IMR-90 (cell line): ENCODE measurements at regions not wholly inside any gene's neighbourhood (a gene's known extent, or its start where the extent isn't known, plus 50 kb on each side); places are given as distances from the start of the nearest gene placed in this dataset.

Experiments used
- ATAC-seq: fragments of 200-7000 bp; cut with Tn5 transposase; 2 replicates; pipeline ENCODE4 v1.9.1; 2020; ENCODE audit warnings: low read depth, mild to moderate bottlenecking, moderate library complexity
- BruUV-seq: library from RNA; stranded (reverse); fragments of 400-500 nt; replicated peaks from 2 replicates; lab custom pipeline; 2021; lab: Mats Ljungman, UMichigan
- CTCF ChIA-PET: fragments of 300-600 bp; formaldehyde crosslinking; extraction: SDS; loops from one replicate; lab custom pipeline; 2021; ENCODE audit warnings: antibody characterized with exemption; lab: Yijun Ruan, JAX
- POLR2A ChIA-PET: fragments of 300-600 bp; sonication (Branson Sonifier 250); formaldehyde crosslinking; loops from one replicate; lab custom pipeline; 2022; ENCODE audit warnings: antibody characterized with exemption; ENCODE audit not compliant: unreplicated experiment; lab: Charles Lee
- DNase-seq: peaks from one replicate; pipeline ENCODE4 v3.0.0; 2013
- H2AFZ ChIP-seq: replicated peaks from 2 replicates; pipeline ENCODE3; 2013; ENCODE audit warnings: low read length, mild to moderate bottlenecking; ENCODE audit not compliant: poor library complexity
- H2AK5ac ChIP-seq: 2 replicates; pipeline ENCODE4 v1.6.1; 2013; ENCODE audit warnings: low read depth, low read length, inconsistent platforms
- H2AK9ac ChIP-seq: replicated peaks from 2 replicates; pipeline ENCODE3; 2013; ENCODE audit warnings: mild to moderate bottlenecking, low read depth, low read length, moderate library complexity; ENCODE audit not compliant: poor library complexity
- H2BK120ac ChIP-seq: 2 replicates; pipeline ENCODE4 v1.6.1; 2013; ENCODE audit warnings: low read depth, low read length, inconsistent platforms
- H2BK15ac ChIP-seq: 3 replicates; pipeline ENCODE4 v1.6.1; 2013; ENCODE audit warnings: low read depth, low read length, inconsistent platforms
- H2BK20ac ChIP-seq: 2 replicates; pipeline ENCODE4 v1.6.1; 2013; ENCODE audit warnings: low read depth, mild to moderate bottlenecking, inconsistent platforms, low read length, moderate library complexity
- H2BK5ac ChIP-seq: 2 replicates; pipeline ENCODE4 v1.6.1; 2013; ENCODE audit warnings: mild to moderate bottlenecking, low read depth, low read length, inconsistent platforms; ENCODE audit not compliant: poor library complexity, severe bottlenecking
- H3K14ac ChIP-seq: replicated peaks from 2 replicates; pipeline ENCODE4 v1.6.1; 2013; ENCODE audit warnings: low read depth, low read length, inconsistent platforms
- H3K18ac ChIP-seq: 2 replicates; pipeline ENCODE4 v1.6.1; 2013; ENCODE audit warnings: low read depth, low read length, control low read depth
- H3K23ac ChIP-seq: 2 replicates; pipeline ENCODE4 v1.6.1; 2013; ENCODE audit warnings: low read depth, low read length, inconsistent platforms
- H3K27ac ChIP-seq: 2 replicates; pipeline ENCODE4 v1.5.1; 2013; ENCODE audit warnings: mild to moderate bottlenecking, control low read depth, low read length; ENCODE audit not compliant: insufficient read depth
- H3K27me3 ChIP-seq: 2 replicates; pipeline ENCODE4 v1.6.1; 2013; ENCODE audit warnings: low read length; ENCODE audit not compliant: control insufficient read depth, insufficient read depth
- H3K36me3 ChIP-seq: 2 replicates; pipeline ENCODE4 v1.6.1; 2013; ENCODE audit warnings: low read length, mixed read lengths; ENCODE audit not compliant: control insufficient read depth, insufficient read depth
- H3K4ac ChIP-seq: 2 replicates; pipeline ENCODE4 v1.6.1; 2013; ENCODE audit warnings: low read depth, low read length, inconsistent platforms
- H3K4me1 ChIP-seq: 2 replicates; pipeline ENCODE4 v1.6.1; 2013; ENCODE audit warnings: low read length, mixed read lengths; ENCODE audit not compliant: control insufficient read depth, insufficient read depth
- H3K4me2 ChIP-seq: 2 replicates; pipeline ENCODE4 v1.6.1; 2013; ENCODE audit warnings: low read depth, mild to moderate bottlenecking, control low read depth, low read length, moderate library complexity
- H3K4me3 ChIP-seq: 2 replicates; pipeline ENCODE4 v1.5.1; 2013; ENCODE audit warnings: low read depth, mild to moderate bottlenecking, control low read depth, low read length, moderate library complexity; ENCODE audit not compliant: insufficient read depth
- H3K56ac ChIP-seq: 2 replicates; pipeline ENCODE4 v1.6.1; 2013; ENCODE audit warnings: low read length, inconsistent platforms; ENCODE audit not compliant: insufficient read depth; ENCODE audit errors: extremely low read depth
- H3K79me1 ChIP-seq, 2 experiments: 2 replicates each; pipeline ENCODE4 v1.6.1; 2013; ENCODE audit warnings: low read length in 2 of 2, inconsistent platforms in 1 of 2, low read depth in 1 of 2
- H3K9ac ChIP-seq: 2 replicates; pipeline ENCODE4 v1.6.1; 2013; ENCODE audit warnings: low read depth, low read length, control low read depth
- H3K9me1 ChIP-seq: 2 replicates; pipeline ENCODE4 v1.6.1; 2013; ENCODE audit warnings: low read length, inconsistent platforms; ENCODE audit not compliant: insufficient read depth
- H3K9me3 ChIP-seq: 2 replicates; pipeline ENCODE4 v1.6.1; 2013; ENCODE audit warnings: low read length; ENCODE audit not compliant: control insufficient read depth, insufficient read depth
- H4K20me1 ChIP-seq: 2 replicates; pipeline ENCODE4 v1.6.1; 2013; ENCODE audit warnings: low read length, inconsistent platforms; ENCODE audit not compliant: insufficient read depth
- H4K5ac ChIP-seq: 2 replicates; pipeline ENCODE4 v1.6.1; 2013; ENCODE audit warnings: mild to moderate bottlenecking, low read depth, low read length, control low read depth
- H4K8ac ChIP-seq, 2 experiments: 2 replicates each; pipeline ENCODE4 v1.6.1; 2013; ENCODE audit warnings: low read depth in 2 of 2, low read length in 2 of 2, control low read depth in 1 of 2, inconsistent platforms in 1 of 2
- H4K91ac ChIP-seq: 2 replicates; pipeline ENCODE4 v1.6.1; 2013; ENCODE audit warnings: low read depth, low read length, inconsistent platforms; ENCODE audit not compliant: insufficient read depth
- BHLHE40 ChIP-seq: fragments of 150-350 bp; IDR thresholded peaks from 2 replicates; pipeline ENCODE4 v1.6.1; 2016; ENCODE audit warnings: mild to moderate bottlenecking, low read depth, low read length
- CEBPB ChIP-seq: IDR thresholded peaks from 2 replicates; pipeline ENCODE4 v1.6.1; 2012; ENCODE audit warnings: low read depth, low read length, improper control_type of control experiment
- CHD1 ChIP-seq: IDR thresholded peaks from 2 replicates; pipeline ENCODE4 v1.6.1; 2012; ENCODE audit warnings: low read depth, low read length, improper control_type of control experiment
- ELK1 ChIP-seq: fragments of 150-350 bp; IDR thresholded peaks from 2 replicates; pipeline ENCODE4 v1.6.1; 2016; ENCODE audit warnings: low read depth, mild to moderate bottlenecking, low read length, moderate library complexity, borderline replicate concordance
- MAFK ChIP-seq: IDR thresholded peaks from 2 replicates; pipeline ENCODE4 v1.6.1; 2012; ENCODE audit warnings: low read depth, low read length, improper control_type of control experiment
- MXI1 ChIP-seq: IDR thresholded peaks from 2 replicates; pipeline ENCODE4 v1.6.1; 2012; ENCODE audit warnings: low read depth, mild to moderate bottlenecking, low read length, moderate library complexity, borderline replicate concordance
- NFE2L2 ChIP-seq: fragments of 150-350 bp; IDR thresholded peaks from 2 replicates; pipeline ENCODE4 v1.6.1; 2016; ENCODE audit warnings: low read depth, mild to moderate bottlenecking, low read length
- POLR2A ChIP-seq: IDR thresholded peaks from 2 replicates; pipeline ENCODE4 v1.6.1; 2012; ENCODE audit warnings: mild to moderate bottlenecking, low read depth, low read length
- RCOR1 ChIP-seq: IDR thresholded peaks from 2 replicates; pipeline ENCODE4 v1.6.1; 2012; ENCODE audit warnings: mild to moderate bottlenecking, low read length, improper control_type of control experiment; ENCODE audit not compliant: insufficient replicate concordance
- RFX5 ChIP-seq: IDR thresholded peaks from 2 replicates; pipeline ENCODE4 v1.8.0; 2012; ENCODE audit warnings: low read depth, mild to moderate bottlenecking, low read length, moderate library complexity
- SMC3 ChIP-seq: fragments of 150-350 bp; IDR thresholded peaks from 2 replicates; pipeline ENCODE4 v1.6.1; 2016; ENCODE audit warnings: low read depth, mild to moderate bottlenecking, antibody characterized with exemption, low read length, moderate library complexity
- WGBS, 2 experiments: methylation state at CpG; one replicate each; pipeline versions ENCODE4 v1.1.5 to v1.1.7; 2013; ENCODE audit warnings: missing lambda C conversion rate in 2 of 2; ENCODE audit not compliant: insufficient read length in 1 of 2; ENCODE audit errors: extremely low coverage in 2 of 2; 5-methylcytosine and 5-hydroxymethylcytosine counted together
- dilution Hi-C: fragments of 300-500 bp; cut with HindIII; formaldehyde crosslinking; loops from one replicate; pipeline ENCODE4 v1.14.3; 2018; ENCODE audit warnings: low sequenced_read_pairs; ENCODE audit not compliant: unreplicated experiment
- in situ Hi-C: fragments of 300-500 bp; cut with MboI; formaldehyde crosslinking; loops from 3 replicates; pipeline ENCODE4 v1.14.3; 2019; ENCODE audit warnings: low sequenced_read_pairs, inconsistent platforms, mixed read lengths
- intact Hi-C: fragments of 100-400 bp; cut with micrococcal nuclease; formaldehyde crosslinking; loops from 2 replicates; pipeline ENCODE4 v1.10.0; 2022

GRCh38 chr2:217683106-217683870 lies 319.5 kb downstream of the TNS1 start:
- no peak overlapping the region for H2BK20ac ChIP-seq
- H2AK5ac ChIP-seq: no peak overlapping the region
- BruUV-seq: no TSS peak
- H2BK5ac ChIP-seq: no peak overlapping the region
- no peaks in the 10 kb centered on the region for H3K9me1 ChIP-seq
- dilution Hi-C loops (no loop called here), intact Hi-C loops (no loop called here), in situ Hi-C loops (no loop called here)
- H2AFZ ChIP-seq: no peak overlapping the region
- H4K20me1 ChIP-seq: no peaks in the 10 kb centered on the region
- no peaks in the 10 kb centered on the region for H3K36me3 ChIP-seq
- no peaks in the 10 kb centered on the region for H3K79me1 ChIP-seq
- no peaks in the 10 kb centered on the region for H3K9me3 ChIP-seq
- TF ChIP-seq RFX5 (no peak), CHD1 (no peak), MXI1 (no peak), ELK1 (no peak), RCOR1 (no peak), SMC3 (no peak), POLR2A (no peak), MAFK (no peak), CEBPB (no peak), BHLHE40 (no peak), NFE2L2 (no peak)
- H3K56ac ChIP-seq: no peak overlapping the region
- ChIA-PET POLR2A (interaction anchor here (0.6 kb wide), 1 partner anchor 981 kb away, joined by 3 read pairs; no protein-coding TSS in a partner anchor), CTCF (no interaction called here)
- no peak overlapping the region for H4K8ac ChIP-seq
- H2BK120ac ChIP-seq: no peak overlapping the region; the same call in 1 of the 2 replicates
- H3K4ac ChIP-seq: no peak overlapping the region
- H2BK15ac ChIP-seq: no peak overlapping the region; the same call in 2 of the 3 replicates
- no peak overlapping the region for H3K27ac ChIP-seq
- H3K4me3 ChIP-seq: no peak overlapping the region
- H3K23ac ChIP-seq: no peak overlapping the region
- H3K4me2 ChIP-seq: no peak overlapping the region
- H3K9ac ChIP-seq: no peak overlapping the region
- H4K5ac ChIP-seq: no peak overlapping the region
- H3K4me1 ChIP-seq: peaks cover 10% of the 10 kb centered on the region
- H4K91ac ChIP-seq: 0 out of 2 replicates have a peak overlapping the region, but pooled peaks have one; percentile 7
- H3K27me3 ChIP-seq: no peaks in the 10 kb centered on the region
- DNase-seq (no peak), ATAC-seq (no peak)
- H3K18ac ChIP-seq: no peak overlapping the region; the same call in 1 of the 2 replicates
- 0 out of 2 replicates have a peak overlapping the region, but pooled peaks have one; percentile 6 for H3K14ac ChIP-seq
- WGBS, 2 experiments: no CpG with 5 or more reads among the region's 1 CpG
- H2AK9ac ChIP-seq: no peak overlapping the region
